ENCODE measurements at regions not wholly inside any gene's neighbourhood (a gene's known extent, or its start where the extent isn't known, plus 50 kb on each side); places are given as distances from the start of the nearest gene placed in this dataset.

DNA sequence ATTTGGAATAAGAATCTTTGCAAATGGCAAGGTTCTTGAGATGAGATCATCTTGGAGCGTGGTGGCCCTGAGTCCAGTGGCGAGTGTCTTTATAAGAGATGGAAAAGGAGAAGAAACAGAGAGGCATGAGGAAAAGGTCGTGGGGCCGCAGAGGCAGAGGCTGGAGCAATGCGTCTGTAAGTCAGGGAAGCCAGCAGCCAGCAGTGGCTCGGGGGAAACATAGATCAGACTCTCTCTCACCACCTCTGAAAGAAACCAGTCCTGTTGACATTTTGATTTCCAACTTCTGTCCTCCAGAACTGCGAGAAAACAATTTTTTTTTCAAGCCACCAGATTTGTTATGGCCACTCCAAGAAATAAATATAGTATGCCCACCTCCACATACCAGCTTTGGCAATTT, 226.6 kb downstream of the TFAP2C start:
- peaks cover 14 to 18% of the 10 kb centered on the region in 2 donors for H3K27me3 Mint-ChIP-seq
- H3K27ac Mint-ChIP-seq, result no peak overlapping the region
- H3K4me1 Mint-ChIP-seq (ENCODE audit: low read depth in 2 of 2), result no peaks in the 10 kb centered on the region
- H3K9me3 Mint-ChIP-seq, result no peaks in the 10 kb centered on the region
- ATAC-seq, result no peak
- no peak overlapping the region for H3K4me3 Mint-ChIP-seq
- H3K36me3 Mint-ChIP-seq, result no peaks in the 10 kb centered on the region
- no peak for DNase-seq (ENCODE audit: low spot score)

DNA sequence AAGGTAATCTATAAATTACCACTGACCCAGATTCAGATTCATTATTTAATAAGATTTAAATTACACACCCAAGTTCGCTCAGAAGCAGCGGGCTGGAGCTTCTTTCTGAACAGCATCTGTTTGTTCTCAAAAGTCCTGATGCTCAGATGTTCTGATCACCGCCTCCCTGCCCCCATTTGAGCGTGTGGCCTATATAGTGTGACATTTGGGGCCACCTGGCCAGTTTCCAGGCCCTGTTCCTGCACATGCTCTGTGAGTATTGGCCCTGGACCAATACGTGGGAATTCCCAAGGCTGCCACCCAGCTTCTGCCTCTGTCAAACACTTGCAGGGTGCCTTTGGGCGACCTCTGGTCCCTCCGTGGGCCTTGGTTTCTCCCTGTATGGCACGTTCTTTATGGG, 228.8 kb downstream of the TFAP2C start:
- Mint-ChIP-seq H3K9me3 (no peaks in the 10 kb centered on the region), H3K36me3 (no peaks in the 10 kb centered on the region), H3K4me3 (no peak overlapping the region), H3K4me1 (ENCODE audit: low read depth in 2 of 2) (no peaks in the 10 kb centered on the region), H3K27me3 (peaks cover 29 to 30% of the 10 kb centered on the region in 2 donors), H3K27ac (no peak overlapping the region)
- ATAC-seq (no peak), DNase-seq (ENCODE audit: low spot score) (no peak)

DNA sequence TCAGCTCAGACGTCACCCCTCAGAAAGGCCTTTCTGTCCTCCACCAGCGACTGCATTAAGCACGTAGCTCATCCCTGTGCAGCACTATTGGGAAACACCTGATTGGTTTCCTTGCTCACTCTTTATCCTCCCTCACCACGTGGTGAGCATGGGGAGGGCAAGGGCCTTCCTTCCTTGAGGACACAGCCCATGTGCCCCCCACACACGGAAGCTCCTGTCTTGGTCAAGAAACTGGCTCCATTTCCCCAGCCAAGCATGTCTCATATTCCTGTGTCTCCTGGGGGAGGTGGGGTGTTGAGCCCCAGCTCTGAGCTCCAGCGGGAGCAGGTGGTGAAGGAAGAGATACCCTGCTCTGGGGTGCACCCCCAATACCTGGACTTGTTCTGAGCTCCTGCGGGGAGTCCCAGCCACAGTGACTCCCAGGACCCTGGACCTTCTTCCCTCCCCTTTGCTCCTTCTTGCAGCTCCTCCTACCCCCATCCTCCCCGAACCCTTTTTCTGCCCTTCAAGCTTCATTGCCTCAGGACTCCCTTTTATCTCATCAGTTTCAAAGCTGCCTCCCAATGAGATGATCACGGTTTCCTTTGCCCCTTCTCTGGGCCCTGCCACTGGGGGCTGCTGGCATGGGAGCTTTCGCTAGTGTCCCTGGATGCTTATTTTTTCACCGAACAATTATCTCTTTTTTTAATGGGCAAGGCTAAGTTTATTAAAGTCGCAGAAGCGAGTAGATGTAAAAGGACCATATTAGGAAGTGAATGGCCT, 230.1 kb downstream of the TFAP2C start:
- Mint-ChIP-seq H3K27me3 (peaks cover 30 to 40% of the 10 kb centered on the region in 2 donors), H3K4me3 (no peak overlapping the region), H3K4me1 (ENCODE audit: low read depth in 2 of 2) (no peaks in the 10 kb centered on the region), H3K36me3 (no peaks in the 10 kb centered on the region), H3K27ac (no peak overlapping the region), H3K9me3 (no peaks in the 10 kb centered on the region)
- ATAC-seq, result peak in 1 of 2 donors; percentile 29
- no peak for DNase-seq (ENCODE audit: low spot score)

DNA sequence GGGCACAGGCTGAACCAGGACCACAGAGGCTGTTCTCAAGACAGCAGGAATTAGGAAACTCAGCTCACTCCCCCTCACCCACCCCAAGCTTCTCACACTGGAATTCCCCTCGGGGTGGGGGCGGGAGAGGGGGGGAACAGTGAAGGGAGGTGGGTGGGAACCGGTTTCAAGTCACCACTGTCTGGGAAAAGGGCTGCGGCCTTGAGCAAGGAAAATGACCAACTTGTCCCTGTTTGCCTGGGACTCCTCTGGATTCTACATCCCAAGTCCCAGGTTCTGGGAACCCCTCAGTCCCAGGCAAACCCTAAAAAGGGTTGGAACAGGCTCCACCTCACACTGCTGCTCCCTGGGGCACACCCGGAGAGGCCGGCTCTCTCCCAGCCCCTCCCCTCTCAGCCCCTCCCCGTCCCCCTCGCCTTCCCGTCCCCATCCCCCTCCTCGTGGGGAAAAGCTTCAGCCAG, 230.7 kb downstream of the TFAP2C start:
- DNase-seq (ENCODE audit: low spot score) (no peak), ATAC-seq (peak in 1 of 2 donors; percentile 24)
- Mint-ChIP-seq H3K27ac (no peak overlapping the region), H3K4me1 (ENCODE audit: low read depth in 2 of 2) (no peaks in the 10 kb centered on the region), H3K4me3 (no peak overlapping the region), H3K36me3 (no peaks in the 10 kb centered on the region), H3K27me3 (peaks cover 29 to 46% of the 10 kb centered on the region in 2 donors), H3K9me3 (no peaks in the 10 kb centered on the region)

DNA sequence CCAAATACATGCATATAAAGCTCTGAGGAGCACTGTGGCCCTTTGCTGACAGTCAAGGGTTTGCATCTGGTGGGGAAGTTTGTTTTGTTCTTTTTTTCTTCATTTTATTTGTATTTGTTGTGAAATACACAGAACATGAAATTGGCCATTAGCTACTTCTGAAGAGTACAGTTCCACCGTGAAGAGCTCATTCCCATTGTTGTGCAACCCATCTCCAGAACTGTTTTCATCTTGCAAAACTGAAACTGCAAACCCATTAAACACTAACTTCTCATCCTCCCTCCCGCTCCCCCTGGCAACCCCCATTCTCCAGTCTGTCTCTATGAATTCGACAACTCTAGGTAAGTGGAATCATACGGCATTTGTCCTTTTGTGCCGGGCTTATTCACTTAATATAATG, 231.3 kb downstream of the TFAP2C start:
- H3K4me1 Mint-ChIP-seq (ENCODE audit: low read depth in 2 of 2), result no peaks in the 10 kb centered on the region
- H3K9me3 Mint-ChIP-seq, result no peaks in the 10 kb centered on the region
- peaks cover 29 to 46% of the 10 kb centered on the region in 2 donors for H3K27me3 Mint-ChIP-seq
- no peak for DNase-seq (ENCODE audit: low spot score)
- no peak overlapping the region for H3K27ac Mint-ChIP-seq
- H3K4me3 Mint-ChIP-seq, result no peak overlapping the region
- no peak for ATAC-seq
- no peaks in the 10 kb centered on the region for H3K36me3 Mint-ChIP-seq

DNA sequence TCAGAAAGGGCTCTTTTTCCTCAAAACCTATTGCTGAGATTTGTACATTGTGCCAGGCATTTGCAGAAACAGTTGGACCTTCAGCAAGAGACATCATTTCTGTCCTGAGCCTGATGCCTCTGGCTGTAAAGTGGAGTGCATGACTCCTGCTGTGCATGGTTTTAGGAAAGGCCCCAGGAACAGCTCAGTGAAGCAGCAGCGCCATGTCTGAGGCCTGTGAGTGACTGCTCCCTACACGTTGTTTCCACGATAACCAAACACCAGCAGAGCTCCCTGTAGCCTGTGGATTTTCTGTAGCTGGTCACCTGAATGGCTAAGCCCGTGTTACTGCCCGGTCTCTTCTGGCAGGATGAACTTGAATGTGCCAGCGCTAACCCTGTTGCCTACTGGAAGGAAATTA, 232.5 kb downstream of the TFAP2C start:
- H3K36me3 Mint-ChIP-seq, result no peaks in the 10 kb centered on the region
- no peaks in the 10 kb centered on the region for H3K4me1 Mint-ChIP-seq (ENCODE audit: low read depth in 2 of 2)
- H3K27me3 Mint-ChIP-seq, result peaks cover 29 to 46% of the 10 kb centered on the region in 2 donors
- no peak for DNase-seq (ENCODE audit: low spot score)
- H3K9me3 Mint-ChIP-seq, result no peaks in the 10 kb centered on the region
- ATAC-seq, result no peak
- no peak overlapping the region for H3K27ac Mint-ChIP-seq
- H3K4me3 Mint-ChIP-seq, result no peak overlapping the region

DNA sequence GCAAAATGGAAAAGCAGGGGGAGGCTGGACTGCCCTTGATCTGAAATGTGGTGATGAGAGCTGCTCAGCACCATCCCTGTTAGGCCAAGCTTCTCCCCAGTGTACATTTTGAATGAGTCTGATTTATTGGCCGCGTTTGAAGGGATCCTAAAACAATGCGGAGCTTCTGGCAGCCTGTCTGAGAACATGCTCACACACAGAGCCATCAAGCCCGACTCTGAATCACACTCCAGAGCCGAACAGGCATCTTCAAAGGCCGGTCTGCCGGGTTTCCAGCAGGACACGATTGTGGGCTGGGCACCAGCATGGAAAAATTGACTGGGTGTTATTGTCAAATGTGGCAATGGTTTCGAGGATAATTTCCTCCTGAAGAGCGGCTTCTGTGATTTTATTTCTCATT, 235.9 kb downstream of the TFAP2C start:
- DNase-seq (ENCODE audit: low spot score), result no peak
- Mint-ChIP-seq H3K27ac (no peak overlapping the region), H3K9me3 (no peaks in the 10 kb centered on the region), H3K27me3 (peaks cover 23 to 47% of the 10 kb centered on the region in 2 donors), H3K4me3 (no peak overlapping the region), H3K4me1 (ENCODE audit: low read depth in 2 of 2) (no peaks in the 10 kb centered on the region), H3K36me3 (no peaks in the 10 kb centered on the region)
- ATAC-seq, result no peak

DNA sequence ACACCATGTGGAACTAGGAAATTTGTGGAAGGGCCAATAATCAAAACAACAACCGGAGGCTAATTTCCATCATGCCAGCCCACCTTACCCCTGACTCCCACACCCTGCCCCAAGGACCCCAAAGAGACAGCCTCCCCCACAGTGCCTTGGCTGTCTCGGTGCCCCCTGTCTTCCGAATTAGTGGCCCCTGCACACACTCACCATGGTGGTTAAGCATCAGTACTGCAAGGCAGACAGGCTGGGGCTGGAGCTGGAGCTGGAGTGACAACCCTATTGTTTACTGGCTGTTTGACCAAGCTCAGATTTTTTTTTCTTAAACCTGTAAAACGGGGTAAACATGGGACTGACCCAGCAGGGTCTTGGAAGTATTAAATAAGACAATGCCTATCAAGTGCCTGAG, 238.0 kb downstream of the TFAP2C start:
- Mint-ChIP-seq H3K4me1 (ENCODE audit: low read depth in 2 of 2) (no peaks in the 10 kb centered on the region), H3K27ac (no peak overlapping the region), H3K36me3 (no peaks in the 10 kb centered on the region), H3K27me3 (peaks cover 14 to 35% of the 10 kb centered on the region in 2 donors), H3K9me3 (no peaks in the 10 kb centered on the region), H3K4me3 (no peak overlapping the region)
- ATAC-seq (no peak), DNase-seq (ENCODE audit: low spot score) (no peak)

DNA sequence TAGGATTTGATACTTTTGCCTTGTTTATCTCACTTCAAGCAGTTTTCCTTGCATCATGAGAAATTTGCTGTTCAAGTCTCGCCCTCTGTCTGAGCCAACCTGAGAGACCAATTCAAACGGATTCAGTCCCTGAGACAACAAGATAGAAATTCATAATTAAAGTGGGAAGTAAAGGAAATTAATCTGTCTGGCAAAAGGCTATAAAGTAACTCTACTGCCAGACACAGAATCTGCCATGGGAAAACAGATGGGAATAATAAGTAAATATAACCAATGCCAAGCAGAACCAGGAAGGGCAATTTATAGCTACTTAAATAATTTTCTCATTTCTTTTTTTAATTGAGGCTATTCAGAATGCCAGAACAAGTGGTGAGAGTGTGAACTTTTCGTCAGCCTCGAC, 239.6 kb downstream of the TFAP2C start:
- Mint-ChIP-seq H3K4me3 (no peak overlapping the region), H3K9me3 (no peaks in the 10 kb centered on the region), H3K4me1 (ENCODE audit: low read depth in 2 of 2) (no peaks in the 10 kb centered on the region), H3K27ac (no peak overlapping the region), H3K27me3 (peaks cover 6 to 21% of the 10 kb centered on the region in 2 donors), H3K36me3 (no peaks in the 10 kb centered on the region)
- DNase-seq (ENCODE audit: low spot score) (no peak), ATAC-seq (no peak)

DNA sequence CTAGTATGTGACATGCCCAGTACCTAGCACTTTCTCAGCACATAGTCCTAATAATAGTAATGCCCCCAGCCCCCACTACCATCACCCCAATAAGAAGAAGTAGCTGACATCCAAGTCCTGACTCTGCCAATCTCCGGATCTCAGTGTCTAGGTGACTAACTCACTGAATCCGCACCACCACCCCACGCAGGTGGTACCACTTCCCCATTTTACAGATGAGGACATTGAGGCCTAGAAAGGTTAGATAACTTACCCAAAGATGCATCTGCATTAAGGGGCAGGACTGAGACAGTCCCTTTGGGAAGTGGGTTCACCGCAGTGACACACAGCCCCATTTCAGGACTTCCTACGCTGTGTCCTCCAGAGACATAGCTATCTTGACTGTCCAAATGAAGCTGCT, 241.2 kb downstream of the TFAP2C start:
- no peaks in the 10 kb centered on the region for H3K36me3 Mint-ChIP-seq
- H3K9me3 Mint-ChIP-seq, result no peaks in the 10 kb centered on the region
- no peak overlapping the region for H3K27ac Mint-ChIP-seq
- DNase-seq (ENCODE audit: low spot score) (no peak), ATAC-seq (no peak)
- H3K4me3 Mint-ChIP-seq, result no peak overlapping the region
- H3K4me1 Mint-ChIP-seq (ENCODE audit: low read depth in 2 of 2), result no peaks in the 10 kb centered on the region
- peaks cover 6 to 12% of the 10 kb centered on the region in 2 donors for H3K27me3 Mint-ChIP-seq

DNA sequence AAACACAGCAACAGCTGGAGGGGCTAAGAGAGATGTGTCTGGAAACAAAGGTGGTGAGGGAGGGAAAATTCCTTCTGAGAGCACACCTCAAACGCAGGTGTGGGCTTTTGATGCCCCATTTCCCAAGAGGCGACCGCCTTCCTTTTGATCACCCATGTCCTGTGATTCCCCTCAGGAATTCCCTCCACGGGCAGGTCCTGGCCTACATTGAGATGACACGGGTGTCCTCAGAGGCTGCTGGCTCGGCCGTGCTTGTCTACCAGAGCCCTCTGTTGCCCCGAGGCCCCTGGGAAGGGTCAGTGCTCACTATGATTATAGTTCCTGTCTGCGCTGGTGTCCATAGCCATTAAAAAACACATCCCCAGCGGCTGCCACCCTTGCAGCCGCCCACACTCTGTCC, 242.6 kb downstream of the TFAP2C start:
- H3K27ac Mint-ChIP-seq, result no peak overlapping the region

DNA sequence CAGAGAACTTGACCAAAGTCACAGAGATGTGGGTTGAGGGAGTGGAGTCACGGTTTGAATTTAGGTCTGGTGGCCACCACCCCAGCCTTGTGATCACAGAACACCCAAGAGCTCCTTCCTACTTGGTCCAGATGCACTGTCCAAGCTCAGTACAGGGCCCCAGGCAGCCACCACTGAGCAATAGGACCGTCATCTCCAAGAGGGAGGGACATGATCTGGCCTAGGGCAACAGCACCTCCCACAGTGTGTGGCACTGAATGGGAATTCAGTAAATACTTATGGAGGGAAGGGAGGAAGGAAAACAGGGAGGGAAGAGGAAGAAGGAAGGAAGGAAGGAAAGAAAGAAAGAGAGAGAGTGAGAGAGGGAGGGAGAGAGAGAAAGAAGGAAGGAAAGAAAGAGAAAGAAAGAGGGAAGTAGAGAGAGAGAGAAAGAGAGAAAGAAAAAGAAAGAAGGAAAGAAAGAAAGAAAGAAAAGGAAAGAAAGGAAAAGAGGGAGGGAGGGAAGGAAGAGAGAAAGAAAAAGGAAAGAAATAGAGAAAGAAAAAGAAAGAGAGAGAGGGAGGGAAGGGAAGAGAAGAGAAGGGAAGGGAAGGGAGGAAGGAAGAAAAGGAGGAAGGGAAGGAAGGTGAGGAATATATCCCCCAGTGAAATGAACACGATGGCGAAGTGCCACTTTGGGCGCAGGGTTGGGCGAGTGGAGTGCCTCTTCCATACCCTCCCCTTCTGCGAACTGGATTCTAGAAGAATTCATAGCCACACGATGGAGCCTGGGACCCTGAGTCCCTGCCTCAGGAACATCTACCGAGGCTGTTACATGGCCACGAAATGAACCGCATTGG, 243.7 kb downstream of the TFAP2C start:
- H3K9me3 Mint-ChIP-seq, result no peaks in the 10 kb centered on the region
- no peaks in the 10 kb centered on the region for H3K4me1 Mint-ChIP-seq (ENCODE audit: low read depth in 2 of 2)
- no peak for ATAC-seq
- H3K4me3 Mint-ChIP-seq, result no peak overlapping the region
- no peak overlapping the region for H3K27ac Mint-ChIP-seq
- H3K27me3 Mint-ChIP-seq, result peaks cover 3 to 16% of the 10 kb centered on the region in 2 donors
- H3K36me3 Mint-ChIP-seq, result no peaks in the 10 kb centered on the region
- DNase-seq (ENCODE audit: low spot score), result no peak

More for the DNA sequence above, 242.6 kb downstream of the TFAP2C start:
- Mint-ChIP-seq H3K27me3 (peaks cover 5 to 12% of the 10 kb centered on the region in 2 donors), H3K4me1 (ENCODE audit: low read depth in 2 of 2) (no peaks in the 10 kb centered on the region), H3K36me3 (no peaks in the 10 kb centered on the region), H3K4me3 (no peak overlapping the region), H3K9me3 (no peaks in the 10 kb centered on the region)
- ATAC-seq (no peak), DNase-seq (ENCODE audit: low spot score) (no peak)

DNA sequence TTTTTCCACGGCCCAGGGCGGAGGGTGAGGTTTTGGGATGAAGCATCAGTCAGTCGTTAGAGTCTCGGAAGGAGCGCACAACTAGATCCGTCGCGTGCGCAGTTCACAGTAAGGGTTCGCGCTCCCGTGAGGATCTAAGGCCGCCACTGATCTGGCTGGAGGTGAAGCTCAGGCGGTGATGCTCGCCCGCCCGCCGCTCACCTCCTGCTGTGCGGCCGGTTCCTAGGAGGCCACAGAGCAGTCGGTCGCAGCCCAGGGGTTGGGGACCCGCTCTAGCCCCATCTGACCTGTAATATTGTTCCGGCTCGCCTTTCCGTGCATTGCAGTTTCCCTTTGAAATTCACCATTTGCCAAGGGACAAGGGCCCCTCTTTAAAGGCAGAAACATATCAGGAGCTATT, 244.7 kb downstream of the TFAP2C start:
- no peak for DNase-seq (ENCODE audit: low spot score)

DNA sequence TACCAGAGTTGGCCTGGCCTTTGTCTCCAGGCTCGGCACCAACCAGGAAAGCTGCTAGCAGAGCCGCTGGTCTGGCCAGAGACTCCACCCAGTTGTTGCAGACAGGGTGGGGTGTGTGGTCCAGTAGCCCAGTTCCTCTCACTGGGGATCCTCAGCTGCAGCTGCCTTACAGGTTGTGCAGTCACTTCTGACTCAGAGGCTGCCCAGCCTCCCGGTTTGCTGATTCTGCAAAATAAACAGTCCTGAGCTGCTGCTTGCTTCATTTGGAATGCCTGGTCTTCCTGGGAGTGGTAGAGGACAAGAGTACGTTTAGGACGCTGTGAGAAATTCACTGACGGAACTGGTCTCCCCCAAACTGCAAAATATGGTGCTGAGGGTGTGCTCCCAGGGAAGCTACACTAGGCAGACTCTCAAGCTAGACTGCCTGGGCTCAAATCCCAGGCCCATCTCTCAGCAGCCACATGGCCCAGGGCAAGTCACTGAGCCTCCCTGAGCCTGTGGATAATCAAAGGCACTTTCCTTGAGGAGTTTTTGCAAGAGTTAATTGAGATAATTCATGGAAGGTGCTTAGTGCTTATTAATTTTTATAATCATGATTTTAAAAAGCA, 246.1 kb downstream of the TFAP2C start:
- DNase-seq (ENCODE audit: low spot score) (no peak), ATAC-seq (peak in 1 of 2 donors; percentile 32)
- no peaks in the 10 kb centered on the region for H3K4me1 Mint-ChIP-seq (ENCODE audit: low read depth in 2 of 2)
- H3K9me3 Mint-ChIP-seq, result no peaks in the 10 kb centered on the region
- peaks cover 7 to 11% of the 10 kb centered on the region in 2 donors for H3K27me3 Mint-ChIP-seq
- H3K27ac Mint-ChIP-seq, result no peak overlapping the region
- no peaks in the 10 kb centered on the region for H3K36me3 Mint-ChIP-seq
- no peak overlapping the region for H3K4me3 Mint-ChIP-seq

More for the DNA sequence above, 244.7 kb downstream of the TFAP2C start:
- H3K4me1 Mint-ChIP-seq (ENCODE audit: low read depth in 2 of 2), result no peaks in the 10 kb centered on the region
- H3K4me3 Mint-ChIP-seq, result no peak overlapping the region
- peaks cover 9% of the 10 kb centered on the region in 2 donors for H3K27me3 Mint-ChIP-seq
- no peaks in the 10 kb centered on the region for H3K9me3 Mint-ChIP-seq
- no peak overlapping the region for H3K27ac Mint-ChIP-seq
- no peak for ATAC-seq
- H3K36me3 Mint-ChIP-seq, result no peaks in the 10 kb centered on the region
